IPS DF 6.9 (cell line): ENCODE measurements at regions not wholly inside any gene's neighbourhood (a gene's known extent, or its start where the extent isn't known, plus 50 kb on each side); places are given as distances from the start of the nearest gene placed in this dataset.
"Not testable (repeated sequence)": the region's sequence is repeated elsewhere in the genome, so short reads cannot be mapped to it uniquely, and the experiment has no call there.

ENCODE experiments used
- DNase-seq: peaks from one replicate; pipeline ENCODE4 v3.0.0-alpha.2; 2013; ENCODE audit warnings: low read depth, low spot score
- H3K27ac ChIP-seq: one replicate; pipeline ENCODE4 v1.5.1; 2013; ENCODE audit warnings: low read length, control low read depth
- H3K27me3 ChIP-seq: 2 replicates; pipeline ENCODE4 v1.6.1; 2013; ENCODE audit warnings: mild to moderate bottlenecking, low read length; ENCODE audit not compliant: control insufficient read depth, insufficient read depth
- H3K36me3 ChIP-seq: 2 replicates; pipeline ENCODE4 v1.6.1; 2013; ENCODE audit warnings: low read length; ENCODE audit not compliant: control insufficient read depth, insufficient read depth
- H3K4me1 ChIP-seq: 2 replicates; pipeline ENCODE4 v1.6.1; 2013; ENCODE audit warnings: low read length; ENCODE audit not compliant: control insufficient read depth, insufficient read depth
- H3K4me3 ChIP-seq: 2 replicates; pipeline ENCODE4 v1.5.1; 2013; ENCODE audit warnings: mild to moderate bottlenecking, low read length
- H3K9me3 ChIP-seq: 2 replicates; pipeline ENCODE4 v1.6.1; 2013; ENCODE audit warnings: low read length, inconsistent platforms; ENCODE audit not compliant: control insufficient read depth, insufficient read depth
- WGBS: extraction: QIAGEN DNeasy Blood & Tissue Kit; methylation state at CpG from one replicate; pipeline ENCODE4 v1.1.7; 2013; ENCODE audit warnings: mixed read lengths, missing lambda C conversion rate; ENCODE audit not compliant: insufficient read length, insufficient coverage; 5-methylcytosine and 5-hydroxymethylcytosine counted together

DNA sequence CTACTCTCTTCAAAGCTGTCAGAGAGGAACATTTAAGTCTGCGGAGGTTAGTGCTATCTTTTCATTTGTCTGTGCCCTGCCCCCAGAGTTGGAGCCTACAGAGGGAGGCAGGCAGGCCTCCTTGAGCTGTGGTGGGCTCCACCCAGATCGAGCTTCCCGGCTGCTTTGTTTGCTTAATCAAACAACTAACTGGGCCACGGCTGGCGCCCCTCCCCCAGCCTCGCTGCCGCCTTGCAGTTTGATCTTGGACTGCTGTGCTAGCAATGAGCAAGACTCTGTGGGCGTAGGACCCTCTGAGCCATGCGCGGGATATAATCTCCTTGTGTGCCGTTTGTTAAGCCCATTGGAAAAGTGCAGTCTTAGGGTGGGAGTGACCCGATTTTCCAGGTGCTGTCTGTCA is 62.0 kb upstream of the CYP1B1 start:
- WGBS = no CpG with 5 or more reads among the region's 12 CpGs

DNA sequence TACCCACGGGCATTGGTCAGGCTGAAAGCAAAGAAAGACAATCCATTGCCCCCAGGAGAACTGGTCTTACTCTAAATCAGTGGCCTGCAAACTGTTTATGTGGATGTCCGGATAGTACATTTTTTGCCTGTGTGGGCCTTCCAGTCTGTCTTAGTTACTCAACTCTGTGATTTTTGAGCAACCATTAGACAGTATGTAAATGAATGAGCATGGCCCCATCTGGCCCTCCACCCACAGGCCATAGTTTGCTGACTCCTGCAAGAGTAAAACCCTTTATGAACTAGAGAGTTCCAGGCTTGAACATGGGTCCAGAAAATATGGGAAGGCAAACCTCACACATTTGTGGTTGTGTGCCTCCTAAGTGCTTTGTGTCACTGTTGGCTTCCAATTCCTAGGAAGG is 55.7 kb upstream of the CYP1B1 start:
- Histone ChIP-seq H3K9me3 (peaks cover 2% of the 10 kb centered on the region; the same call in 1 of the 2 replicates), H3K27ac (no peak overlapping the region), H3K36me3 (no peaks in the 10 kb centered on the region), H3K4me3 (no peak overlapping the region), H3K27me3 (no peaks in the 10 kb centered on the region), H3K4me1 (no peaks in the 10 kb centered on the region)
- WGBS = no CpG with 5 or more reads among the region's 2 CpGs
- DNase-seq = no peak

More for the DNA sequence above, 62.0 kb upstream of the CYP1B1 start:
- H3K27me3 ChIP-seq, H3K27ac ChIP-seq, H3K4me1 ChIP-seq, H3K36me3 ChIP-seq, DNase-seq, H3K4me3 ChIP-seq, H3K9me3 ChIP-seq: not testable (repeated sequence)

DNA sequence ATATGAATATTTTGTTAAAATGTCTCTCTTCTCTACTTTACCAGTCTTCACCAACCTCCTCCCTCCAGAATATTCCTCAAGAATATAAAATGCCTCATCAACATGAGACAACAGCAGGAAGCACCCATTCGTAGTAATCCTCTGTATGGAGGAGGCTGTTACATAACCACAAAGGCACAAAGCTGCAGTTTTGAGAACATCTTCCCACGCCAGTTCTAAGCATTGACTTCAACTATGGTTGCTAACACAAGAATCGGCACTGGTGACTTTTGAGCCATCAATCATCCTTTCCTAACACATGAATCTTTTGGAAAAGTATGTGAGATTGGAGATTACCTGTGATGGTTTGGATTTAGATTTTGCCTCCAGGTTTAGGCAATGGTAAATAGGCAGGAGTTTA is 54.9 kb upstream of the CYP1B1 start:
- WGBS = no CpG with 5 or more reads among the region's 3 CpGs

DNA sequence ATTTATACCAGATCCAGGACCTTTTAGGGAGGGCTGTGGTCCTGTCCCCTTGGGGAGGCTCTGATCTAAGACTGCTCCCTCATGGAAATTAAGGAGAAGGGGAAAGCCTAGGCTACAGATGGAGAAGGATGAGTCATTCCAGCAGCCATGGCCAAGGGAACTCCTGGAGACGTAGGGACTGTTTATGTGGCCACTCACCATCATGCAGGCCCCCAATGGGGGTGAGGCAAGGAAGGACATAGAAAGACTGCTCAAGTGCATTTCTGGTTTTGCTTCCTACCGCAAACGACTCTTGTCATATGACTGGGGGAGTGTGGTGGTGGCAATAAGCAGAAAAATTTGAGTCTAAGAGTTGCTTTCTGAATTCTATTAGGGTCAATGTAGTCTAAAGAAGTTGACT is 54.0 kb upstream of the CYP1B1 start:
- Histone ChIP-seq H3K36me3 (no peaks in the 10 kb centered on the region), H3K4me3 (no peak overlapping the region), H3K27me3 (no peaks in the 10 kb centered on the region), H3K9me3 (peaks cover 2% of the 10 kb centered on the region; the same call in 1 of the 2 replicates), H3K27ac (no peak overlapping the region), H3K4me1 (no peaks in the 10 kb centered on the region)
- no CpG with 5 or more reads among the region's 3 CpGs for WGBS
- DNase-seq = no peak

More for the DNA sequence above, 54.9 kb upstream of the CYP1B1 start:
- Histone ChIP-seq H3K9me3 (peaks cover 2% of the 10 kb centered on the region; the same call in 1 of the 2 replicates), H3K4me3 (no peak overlapping the region), H3K4me1 (no peaks in the 10 kb centered on the region), H3K36me3 (no peaks in the 10 kb centered on the region), H3K27me3 (no peaks in the 10 kb centered on the region), H3K27ac (no peak overlapping the region)
- no peak for DNase-seq

DNA sequence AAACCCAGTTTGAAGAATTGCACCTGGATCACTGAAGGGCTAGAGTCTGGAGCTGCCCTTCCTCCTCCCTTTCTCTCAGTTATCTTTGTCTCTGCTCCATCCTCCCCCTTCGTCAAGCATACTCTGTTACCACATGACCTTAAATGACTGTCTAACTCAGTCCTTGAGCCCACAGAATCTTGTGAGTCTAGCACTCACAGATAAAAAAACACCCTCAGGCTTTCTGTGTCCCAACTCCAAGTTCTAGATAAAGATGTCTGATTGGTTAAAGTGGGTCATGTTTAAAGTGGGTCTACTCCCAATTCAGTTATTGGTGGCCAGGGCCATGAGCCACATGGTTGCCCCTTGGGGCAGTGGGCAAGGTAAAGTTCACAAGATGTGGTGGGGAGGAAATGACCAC is 53.5 kb upstream of the CYP1B1 start:
- Histone ChIP-seq H3K4me3 (no peak overlapping the region), H3K27me3 (no peaks in the 10 kb centered on the region), H3K36me3 (no peaks in the 10 kb centered on the region), H3K27ac (no peak overlapping the region), H3K4me1 (no peaks in the 10 kb centered on the region), H3K9me3 (peaks cover 2% of the 10 kb centered on the region; the same call in 1 of the 2 replicates)
- WGBS = no CpG with 5 or more reads among the region's 1 CpG
- DNase-seq = no peak

DNA sequence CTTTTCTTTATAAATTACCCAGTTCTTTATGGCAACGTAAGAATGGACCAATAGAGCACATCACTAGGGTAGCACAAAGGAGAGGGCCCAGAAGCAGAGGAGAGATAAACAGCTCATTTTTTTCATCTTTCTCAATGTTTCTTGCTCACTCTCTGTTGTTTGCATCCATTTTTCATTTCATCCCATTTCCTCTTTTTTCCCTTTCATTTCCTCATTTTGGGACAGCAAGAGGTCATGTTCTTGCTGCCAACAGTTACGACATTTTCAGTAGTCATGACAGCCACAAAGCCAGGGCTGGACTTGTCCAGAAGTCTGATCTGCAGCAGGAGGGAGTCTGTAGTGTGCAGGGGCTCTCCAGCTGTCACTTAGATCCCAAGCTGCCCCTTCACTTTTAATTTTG is 52.7 kb upstream of the CYP1B1 start:
- H3K4me1 ChIP-seq = no peaks in the 10 kb centered on the region
- DNase-seq = no peak
- peaks cover 2% of the 10 kb centered on the region; the same call in 1 of the 2 replicates for H3K9me3 ChIP-seq
- no peak overlapping the region for H3K4me3 ChIP-seq
- H3K36me3 ChIP-seq = no peaks in the 10 kb centered on the region
- WGBS = no CpG with 5 or more reads among the region's 2 CpGs
- no peak overlapping the region for H3K27ac ChIP-seq
- H3K27me3 ChIP-seq = no peaks in the 10 kb centered on the region

DNA sequence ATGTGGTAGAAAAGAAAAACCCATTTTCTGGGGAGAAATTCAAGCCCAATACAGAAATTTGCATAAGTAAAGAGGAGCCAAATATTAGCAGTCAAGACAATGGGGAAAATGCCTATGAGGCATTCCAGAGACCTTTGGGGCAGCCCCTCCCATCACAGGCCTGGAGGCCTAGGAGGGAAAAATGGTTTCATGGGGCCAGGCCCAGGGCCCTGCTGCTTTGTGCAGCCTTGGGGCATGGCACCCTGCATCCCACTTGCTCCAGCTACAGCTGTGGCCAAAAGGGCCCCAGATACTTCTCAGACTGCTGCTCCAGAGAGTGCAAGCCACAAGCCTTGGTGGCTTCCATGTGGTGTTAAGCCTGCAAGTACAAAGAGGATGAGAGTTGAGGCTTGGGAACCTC is 51.3 kb upstream of the CYP1B1 start:
- DNase-seq = no peak
- H3K4me3 ChIP-seq = no peak overlapping the region
- no peaks in the 10 kb centered on the region for H3K27me3 ChIP-seq
- H3K27ac ChIP-seq = no peak overlapping the region
- peaks cover 2% of the 10 kb centered on the region; the same call in 1 of the 2 replicates for H3K9me3 ChIP-seq
- H3K4me1 ChIP-seq = no peaks in the 10 kb centered on the region
- no peaks in the 10 kb centered on the region for H3K36me3 ChIP-seq

DNA sequence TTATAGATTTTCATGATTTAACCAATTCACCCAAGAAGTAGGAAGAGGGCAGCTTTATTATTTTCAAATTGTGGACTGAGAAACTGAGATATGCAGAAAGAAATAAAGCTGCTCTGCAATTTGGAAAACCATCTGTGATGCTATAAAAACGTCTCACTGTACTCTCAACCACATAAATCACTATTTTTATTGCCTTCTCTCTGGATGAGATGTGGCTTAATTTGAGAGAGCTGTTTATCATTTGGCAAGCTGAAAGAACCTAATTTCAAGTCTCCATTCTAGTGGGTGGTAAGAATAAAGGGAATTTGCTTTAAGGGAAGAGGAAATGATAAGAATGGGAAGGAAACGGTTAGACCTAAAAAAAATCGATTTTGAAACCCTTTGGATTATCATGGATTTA is 49.9 kb upstream of the CYP1B1 start:
- no peak overlapping the region for H3K27ac ChIP-seq
- H3K36me3 ChIP-seq = no peaks in the 10 kb centered on the region
- no peak overlapping the region for H3K4me3 ChIP-seq
- no peak for DNase-seq
- H3K4me1 ChIP-seq = no peaks in the 10 kb centered on the region
- H3K27me3 ChIP-seq = no peaks in the 10 kb centered on the region
- peaks cover 2% of the 10 kb centered on the region; the same call in 1 of the 2 replicates for H3K9me3 ChIP-seq
- 100% methylated on average over 2 of the region's 3 CpGs for WGBS
